ENCODE measurements at regions not wholly inside any gene's neighbourhood (a gene's known extent, or its start where the extent isn't known, plus 50 kb on each side); places are given as distances from the start of the nearest gene placed in this dataset.

GRCh38 chr6:12618296-12618695 lies 98.3 kb upstream of the PHACTR1 start:
- TF ChIP-seq POLR2AphosphoS5 (IDR thresholded peaks at IDR 0.05) (no peak), CTCF (IDR thresholded peaks at IDR 0.05; ENCODE audit: poor library complexity, severe bottlenecking) (no peak)
